ENCODE measurements at regions not wholly inside any gene's neighbourhood (a gene's known extent, or its start where the extent isn't known, plus 50 kb on each side); places are given as distances from the start of the nearest gene placed in this dataset.
"Not testable (repeated sequence)": the region's sequence is repeated elsewhere in the genome, so short reads cannot be mapped to it uniquely, and the experiment has no call there.

GRCh38 chr9:61374390-61374789, 184.6 kb downstream of the SPATA31A7 start:
- TF ChIP-seq CTCF, POLR2A (IDR thresholded peaks at IDR 0.05): not testable (repeated sequence)
